ENCODE measurements at regions not wholly inside any gene's neighbourhood (a gene's known extent, or its start where the extent isn't known, plus 50 kb on each side); places are given as distances from the start of the nearest gene placed in this dataset.

DNA sequence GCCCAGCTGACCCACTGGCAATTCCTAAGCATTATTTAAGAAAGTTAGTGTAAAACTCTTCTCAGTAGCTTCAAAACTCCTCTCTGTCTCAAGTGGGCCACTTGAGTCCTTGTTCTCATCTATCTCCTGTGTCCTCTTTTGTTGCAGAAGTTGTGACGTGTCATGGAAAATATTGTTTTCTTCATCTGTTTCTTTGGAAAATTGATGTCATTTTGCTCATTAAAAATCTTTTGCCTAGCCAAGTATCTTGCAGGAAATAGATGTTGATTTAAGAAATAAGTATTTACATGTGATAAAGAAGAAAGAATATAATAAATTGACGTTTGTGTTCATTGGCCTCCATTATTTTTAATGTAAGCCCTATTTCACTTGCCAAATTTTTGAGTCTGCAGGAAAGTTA lies 1158.4 kb upstream of the SEMA6A start:
- TF ChIP-seq, protein P1, sequence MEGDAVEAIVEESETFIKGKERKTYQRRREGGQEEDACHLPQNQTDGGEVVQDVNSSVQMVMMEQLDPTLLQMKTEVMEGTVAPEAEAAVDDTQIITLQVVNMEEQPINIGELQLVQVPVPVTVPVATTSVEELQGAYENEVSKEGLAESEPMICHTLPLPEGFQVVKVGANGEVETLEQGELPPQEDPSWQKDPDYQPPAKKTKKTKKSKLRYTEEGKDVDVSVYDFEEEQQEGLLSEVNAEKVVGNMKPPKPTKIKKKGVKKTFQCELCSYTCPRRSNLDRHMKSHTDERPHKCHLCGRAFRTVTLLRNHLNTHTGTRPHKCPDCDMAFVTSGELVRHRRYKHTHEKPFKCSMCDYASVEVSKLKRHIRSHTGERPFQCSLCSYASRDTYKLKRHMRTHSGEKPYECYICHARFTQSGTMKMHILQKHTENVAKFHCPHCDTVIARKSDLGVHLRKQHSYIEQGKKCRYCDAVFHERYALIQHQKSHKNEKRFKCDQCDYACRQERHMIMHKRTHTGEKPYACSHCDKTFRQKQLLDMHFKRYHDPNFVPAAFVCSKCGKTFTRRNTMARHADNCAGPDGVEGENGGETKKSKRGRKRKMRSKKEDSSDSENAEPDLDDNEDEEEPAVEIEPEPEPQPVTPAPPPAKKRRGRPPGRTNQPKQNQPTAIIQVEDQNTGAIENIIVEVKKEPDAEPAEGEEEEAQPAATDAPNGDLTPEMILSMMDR (conservative IDR thresholded peaks at IDR 0.05) = no peak
- Mint-ChIP-seq H3K27me3 (ENCODE audit: low read depth) (no peaks in the 10 kb centered on the region), H3K4me3 (no peak overlapping the region), H3K9me3 (no peaks in the 10 kb centered on the region), H3K36me3 (ENCODE audit: insufficient read depth in 1 of 3, low read depth in 3 of 3) (no peaks in the 10 kb centered on the region), H3K27ac (0 out of 7 replicates have a peak overlapping the region, but pooled peaks of 1 of the 3 experiments have one; percentile 27), H3K4me1 (no peaks in the 10 kb centered on the region)
- Histone ChIP-seq H4K8ac (replicated peaks; ENCODE audit: insufficient read length, low read depth, low read length) (no peak overlapping the region), H4K91ac (ENCODE audit: insufficient read length, low read depth, low read length) (no peak overlapping the region), H3K9me3 (ENCODE audit: control insufficient read depth, low read depth, low read length) (no peaks in the 10 kb centered on the region), H3K4me1 (ENCODE audit: insufficient read depth, low read length) (no peaks in the 10 kb centered on the region), H2AK5ac (ENCODE audit: insufficient read length, low read length) (no peak overlapping the region), H2BK5ac (ENCODE audit: insufficient read length, low read length) (no peak overlapping the region), H4K5ac (ENCODE audit: insufficient read length, low read depth, low read length) (no peak overlapping the region), H3K27ac (ENCODE audit: insufficient read length, low read depth, low read length) (no peak overlapping the region), H3K79me1 (ENCODE audit: insufficient read depth, low read depth, low read length, poor library complexity, severe bottlenecking) (no peaks in the 10 kb centered on the region), H3K4me2 (ENCODE audit: insufficient read depth, insufficient read length, low read length) (no peak overlapping the region), H3K4ac (ENCODE audit: low read depth, low read length) (no peak overlapping the region), H2BK120ac (ENCODE audit: low read depth, low read length, poor library complexity, severe bottlenecking) (no peak overlapping the region), H3K23ac (ENCODE audit: insufficient read length, low read depth, low read length) (no peak overlapping the region), H3K27me3 (ENCODE audit: insufficient read depth, low read length) (no peaks in the 10 kb centered on the region), H3K18ac (ENCODE audit: insufficient read length, low read depth, low read length) (no peak overlapping the region), H2BK20ac (ENCODE audit: low read depth, low read length, poor library complexity, severe bottlenecking) (no peak overlapping the region), H3K9ac (ENCODE audit: extremely low read depth, insufficient read length, low read length) (no peak overlapping the region), H3K14ac (ENCODE audit: insufficient read depth, low read length) (no peak overlapping the region), H2BK15ac (ENCODE audit: low read depth, low read length) (no peak overlapping the region), H3K79me2 (ENCODE audit: insufficient read depth, low read length) (no peaks in the 10 kb centered on the region), H4K20me1 (ENCODE audit: control insufficient read depth, insufficient read depth, insufficient read length) (no peaks in the 10 kb centered on the region), H3K23me2 (ENCODE audit: insufficient read length, low read depth, low read length, poor library complexity, severe bottlenecking) (no peaks in the 10 kb centered on the region), H3K56ac (ENCODE audit: insufficient read length, low read depth, low read length) (no peak overlapping the region), H2AFZ (ENCODE audit: low read length) (no peak overlapping the region), H2BK12ac (ENCODE audit: insufficient read length, low read depth, low read length) (no peak overlapping the region), H3T11ph (ENCODE audit: low read length) (no peak overlapping the region)
- WGBS (ENCODE audit: extremely low coverage, insufficient read length, low lambda C conversion rate) = 100% methylated on average over 1 of the region's 2 CpGs
- DNase-seq = no peak
